Astrocyte (in vitro differentiated cells and primary cell): ENCODE measurements at regions not wholly inside any gene's neighbourhood (a gene's known extent, or its start where the extent isn't known, plus 50 kb on each side); places are given as distances from the start of the nearest gene placed in this dataset.

Source experiments
- DNase-seq: peaks from one replicate; pipeline ENCODE4 v3.0.0-alpha.2; 2010; ENCODE audit warnings: low read depth
- FAIRE-seq: peaks from 2 replicates; lab custom pipeline; 2011; peaks lifted over from hg19 to GRCh38; lab: Jason Lieb, UNC
- H2AFZ ChIP-seq: 2 replicates; pipeline ENCODE4 v1.6.0; 2012; ENCODE audit warnings: low read depth, low read length, inconsistent platforms
- H3K27ac ChIP-seq: 2 replicates; pipeline ENCODE4 v1.5.1; 2011; ENCODE audit warnings: low read depth, low read length, inconsistent platforms
- H3K27me3 ChIP-seq: 2 replicates; pipeline ENCODE4 v1.6.0; 2011; ENCODE audit warnings: low read length, inconsistent platforms; ENCODE audit not compliant: insufficient read depth
- H3K36me3 ChIP-seq: 2 replicates; pipeline ENCODE4 v1.5.1; 2011; ENCODE audit warnings: low read length, inconsistent platforms; ENCODE audit not compliant: insufficient read depth
- H3K4me1 ChIP-seq: 2 replicates; pipeline ENCODE4 v1.5.1; 2011; ENCODE audit warnings: low read length, inconsistent platforms; ENCODE audit not compliant: insufficient read depth
- H3K4me2 ChIP-seq: 2 replicates; pipeline ENCODE4 v1.6.0; 2012; ENCODE audit warnings: low read length, inconsistent platforms
- H3K4me3 ChIP-seq: 2 replicates; pipeline ENCODE4 v1.5.1; 2011; ENCODE audit warnings: low read depth, mild to moderate bottlenecking, low read length, inconsistent platforms; ENCODE audit not compliant: insufficient read depth
- H3K79me2 ChIP-seq: 2 replicates; pipeline ENCODE4 v1.6.0; 2012; ENCODE audit warnings: mild to moderate bottlenecking, low read length, inconsistent platforms; ENCODE audit not compliant: insufficient read depth
- H3K9ac ChIP-seq: 2 replicates; pipeline ENCODE4 v1.6.0; 2012; ENCODE audit warnings: mild to moderate bottlenecking, low read length, inconsistent platforms
- H3K9me3 ChIP-seq: 2 replicates; pipeline ENCODE4 v1.5.1; 2012; ENCODE audit warnings: low read depth, mild to moderate bottlenecking, low read length, inconsistent platforms; ENCODE audit not compliant: insufficient read depth
- H4K20me1 ChIP-seq: 2 replicates; pipeline ENCODE4 v1.6.0; 2012; ENCODE audit warnings: low read length, inconsistent platforms; ENCODE audit not compliant: insufficient read depth
- H3K27ac Mint-ChIP-seq: one replicate; pipeline ENCODE4 v1.8.0; 2021; ENCODE audit warnings: mild to moderate bottlenecking, mixed read lengths; ENCODE audit not compliant: unreplicated experiment
- H3K27me3 Mint-ChIP-seq: one replicate; pipeline ENCODE4 v1.8.0; 2021; ENCODE audit warnings: low read depth, mixed read lengths; ENCODE audit not compliant: unreplicated experiment
- H3K36me3 Mint-ChIP-seq: one replicate; pipeline ENCODE4 v1.8.0; 2021; ENCODE audit warnings: low read depth, mixed read lengths; ENCODE audit not compliant: unreplicated experiment
- H3K4me1 Mint-ChIP-seq: one replicate; pipeline ENCODE4 v1.8.0; 2021; ENCODE audit warnings: low read depth, mixed read lengths; ENCODE audit not compliant: unreplicated experiment
- H3K4me3 Mint-ChIP-seq: one replicate; pipeline ENCODE4 v1.8.0; 2021; ENCODE audit warnings: mild to moderate bottlenecking, moderate library complexity, mixed read lengths; ENCODE audit not compliant: unreplicated experiment
- H3K9me3 Mint-ChIP-seq: one replicate; pipeline ENCODE4 v1.8.0; 2021; ENCODE audit warnings: mild to moderate bottlenecking, mixed read lengths; ENCODE audit not compliant: unreplicated experiment
- EZH2 ChIP-seq: IDR thresholded peaks from 2 replicates; pipeline ENCODE4 v1.6.1; 2012; ENCODE audit warnings: mild to moderate bottlenecking, low read length, inconsistent platforms; ENCODE audit not compliant: insufficient read depth
- TF ChIP-seq, protein P1 (sequence below): IDR thresholded peaks from 2 replicates; pipeline ENCODE4 v1.5.1; 2011; ENCODE audit warnings: low read depth, mild to moderate bottlenecking, inconsistent platforms, low read length, moderate library complexity; ENCODE audit not compliant: insufficient read depth

DNA sequence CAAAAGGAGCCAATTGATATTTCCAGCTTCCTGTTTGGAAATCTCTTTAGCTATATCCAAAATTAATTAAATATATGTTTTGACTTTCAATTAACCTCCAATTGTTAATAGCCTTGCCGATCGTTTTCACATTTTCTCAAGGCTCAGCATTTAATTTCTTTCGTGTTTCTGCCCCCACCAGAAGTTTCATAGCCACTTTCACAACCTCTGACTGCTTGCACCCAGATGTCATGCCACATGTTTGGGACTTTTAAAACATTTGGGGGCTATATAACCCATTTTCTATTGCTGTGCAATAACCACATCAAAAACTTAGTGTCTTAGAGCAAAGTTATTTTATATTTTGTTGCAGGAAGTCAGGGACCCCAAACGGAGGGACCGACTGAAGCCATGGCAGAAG, 510.6 kb upstream of the CNTNAP2 start:
- Mint-ChIP-seq H3K27ac (no peak overlapping the region), H3K27me3 (no peaks in the 10 kb centered on the region), H3K4me1 (no peaks in the 10 kb centered on the region), H3K4me3 (no peak overlapping the region), H3K9me3 (peaks cover 7% of the 10 kb centered on the region), H3K36me3 (no peaks in the 10 kb centered on the region)
- H3K36me3 ChIP-seq, result no peaks in the 10 kb centered on the region
- H3K27ac ChIP-seq, result no peak overlapping the region
- DNase-seq (no peak), FAIRE-seq (no peak)
- H3K9ac ChIP-seq, result no peak overlapping the region
- no peaks in the 10 kb centered on the region for H4K20me1 ChIP-seq
- H3K9me3 ChIP-seq, result no peaks in the 10 kb centered on the region
- no peaks in the 10 kb centered on the region for H3K79me2 ChIP-seq
- TF ChIP-seq, protein P1, sequence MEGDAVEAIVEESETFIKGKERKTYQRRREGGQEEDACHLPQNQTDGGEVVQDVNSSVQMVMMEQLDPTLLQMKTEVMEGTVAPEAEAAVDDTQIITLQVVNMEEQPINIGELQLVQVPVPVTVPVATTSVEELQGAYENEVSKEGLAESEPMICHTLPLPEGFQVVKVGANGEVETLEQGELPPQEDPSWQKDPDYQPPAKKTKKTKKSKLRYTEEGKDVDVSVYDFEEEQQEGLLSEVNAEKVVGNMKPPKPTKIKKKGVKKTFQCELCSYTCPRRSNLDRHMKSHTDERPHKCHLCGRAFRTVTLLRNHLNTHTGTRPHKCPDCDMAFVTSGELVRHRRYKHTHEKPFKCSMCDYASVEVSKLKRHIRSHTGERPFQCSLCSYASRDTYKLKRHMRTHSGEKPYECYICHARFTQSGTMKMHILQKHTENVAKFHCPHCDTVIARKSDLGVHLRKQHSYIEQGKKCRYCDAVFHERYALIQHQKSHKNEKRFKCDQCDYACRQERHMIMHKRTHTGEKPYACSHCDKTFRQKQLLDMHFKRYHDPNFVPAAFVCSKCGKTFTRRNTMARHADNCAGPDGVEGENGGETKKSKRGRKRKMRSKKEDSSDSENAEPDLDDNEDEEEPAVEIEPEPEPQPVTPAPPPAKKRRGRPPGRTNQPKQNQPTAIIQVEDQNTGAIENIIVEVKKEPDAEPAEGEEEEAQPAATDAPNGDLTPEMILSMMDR, result no peak
- no peak for TF ChIP-seq EZH2
- H3K4me2 ChIP-seq, result no peak overlapping the region
- H3K4me1 ChIP-seq, result no peaks in the 10 kb centered on the region
- no peak overlapping the region for H3K4me3 ChIP-seq
- H2AFZ ChIP-seq, result no peak overlapping the region
- H3K27me3 ChIP-seq, result no peaks in the 10 kb centered on the region

GRCh38 chr7:145599376-145599775, 517.2 kb upstream of the CNTNAP2 start:
- H3K4me3 Mint-ChIP-seq, result no peak overlapping the region
- FAIRE-seq (no peak), DNase-seq (no peak)
- H3K4me1 ChIP-seq, result no peaks in the 10 kb centered on the region
- H3K9me3 ChIP-seq, result peaks cover 6% of the 10 kb centered on the region
- no peaks in the 10 kb centered on the region for H3K9me3 Mint-ChIP-seq
- no peak overlapping the region for H3K27ac Mint-ChIP-seq
- H3K4me2 ChIP-seq, result no peak overlapping the region
- H2AFZ ChIP-seq, result no peak overlapping the region
- H3K27ac ChIP-seq, result no peak overlapping the region
- no peaks in the 10 kb centered on the region for H3K27me3 ChIP-seq
- no peaks in the 10 kb centered on the region for H4K20me1 ChIP-seq
- H3K79me2 ChIP-seq, result no peaks in the 10 kb centered on the region
- H3K36me3 ChIP-seq, result no peaks in the 10 kb centered on the region
- H3K27me3 Mint-ChIP-seq, result no peaks in the 10 kb centered on the region
- no peak for TF ChIP-seq EZH2
- TF ChIP-seq, protein P1, result no peak
- no peaks in the 10 kb centered on the region for H3K4me1 Mint-ChIP-seq
- no peak overlapping the region for H3K4me3 ChIP-seq
- no peak overlapping the region for H3K9ac ChIP-seq
- no peaks in the 10 kb centered on the region for H3K36me3 Mint-ChIP-seq

DNA sequence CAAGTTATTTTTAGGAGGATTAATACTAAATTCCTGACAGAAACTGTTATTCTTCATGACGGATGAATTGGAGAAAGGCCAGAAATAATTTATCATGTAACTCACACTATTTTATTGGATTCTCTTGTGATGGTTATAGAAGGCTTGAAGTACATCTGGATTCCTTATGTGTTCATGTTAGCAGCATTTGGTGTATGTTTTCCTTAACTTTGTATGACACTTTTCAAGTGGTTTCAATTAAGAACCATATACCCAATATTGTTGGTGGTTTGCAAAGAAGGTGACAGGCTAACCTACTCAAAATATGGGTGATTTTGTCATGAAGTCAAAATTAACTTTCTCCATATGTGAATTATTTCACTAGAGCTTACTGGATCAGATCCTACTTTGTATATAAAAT, 532.2 kb upstream of the CNTNAP2 start:
- Mint-ChIP-seq H3K4me1 (no peaks in the 10 kb centered on the region), H3K36me3 (no peaks in the 10 kb centered on the region), H3K27me3 (no peaks in the 10 kb centered on the region), H3K9me3 (peaks cover 8% of the 10 kb centered on the region), H3K27ac (no peak overlapping the region), H3K4me3 (no peak overlapping the region)
- H3K27me3 ChIP-seq, result no peaks in the 10 kb centered on the region
- DNase-seq, result no peak
- H3K4me2 ChIP-seq, result no peak overlapping the region
- H4K20me1 ChIP-seq, result no peaks in the 10 kb centered on the region
- H2AFZ ChIP-seq, result no peak overlapping the region
- H3K4me3 ChIP-seq, result no peak overlapping the region
- no peak overlapping the region for H3K9ac ChIP-seq
- H3K27ac ChIP-seq, result no peak overlapping the region
- H3K4me1 ChIP-seq, result no peaks in the 10 kb centered on the region
- no peaks in the 10 kb centered on the region for H3K79me2 ChIP-seq
- no peaks in the 10 kb centered on the region for H3K36me3 ChIP-seq
- FAIRE-seq, result no peak
- TF ChIP-seq, protein P1, result no peak
- TF ChIP-seq EZH2, result no peak
- H3K9me3 ChIP-seq, result peaks cover 3% of the 10 kb centered on the region
